Mesodermal cell (in vitro differentiated cells): ENCODE measurements at regions not wholly inside any gene's neighbourhood (a gene's known extent, or its start where the extent isn't known, plus 50 kb on each side); places are given as distances from the start of the nearest gene placed in this dataset.
"Not testable (repeated sequence)": the region's sequence is repeated elsewhere in the genome, so short reads cannot be mapped to it uniquely, and the experiment has no call there.

Source experiments
- H3K27ac ChIP-seq: 2 replicates; pipeline ENCODE4 v1.7.0; 2013; ENCODE audit warnings: mild to moderate bottlenecking, low read depth, low read length, moderate library complexity; ENCODE audit not compliant: severe bottlenecking
- H3K36me3 ChIP-seq: 2 replicates; pipeline ENCODE4 v1.7.1; 2013; ENCODE audit warnings: mild to moderate bottlenecking, low read length, moderate library complexity; ENCODE audit not compliant: control insufficient read depth, insufficient read depth
- H3K4me1 ChIP-seq: one replicate; pipeline ENCODE4 v1.7.1; 2013; ENCODE audit warnings: mild to moderate bottlenecking, low read length; ENCODE audit not compliant: insufficient read depth, control insufficient read depth, poor library complexity, severe bottlenecking
- H3K4me3 ChIP-seq: 2 replicates; pipeline ENCODE4 v1.7.0; 2013; ENCODE audit warnings: low read length, control low read depth, mild to moderate bottlenecking; ENCODE audit not compliant: insufficient read depth, poor library complexity, severe bottlenecking; ENCODE audit errors: extremely low read depth
- H3K9me3 ChIP-seq: 2 replicates; pipeline ENCODE4 v1.7.1; 2013; ENCODE audit warnings: mild to moderate bottlenecking, low read length, moderate library complexity; ENCODE audit not compliant: control insufficient read depth
- WGBS, 2 experiments: methylation state at CpG; one replicate each; pipeline ENCODE4 v1.1.5; 2013; ENCODE audit warnings: missing lambda C conversion rate in 2 of 2; ENCODE audit not compliant: insufficient coverage in 2 of 2; 5-methylcytosine and 5-hydroxymethylcytosine counted together

GRCh38 chr4:141563723-141564122 lies 72.7 kb upstream of the IL15 start:
- no peaks in the 10 kb centered on the region for H3K36me3 ChIP-seq
- no peaks in the 10 kb centered on the region for H3K9me3 ChIP-seq
- H3K27ac ChIP-seq = no peak overlapping the region
- no peaks in the 10 kb centered on the region for H3K4me1 ChIP-seq
- no peak overlapping the region for H3K4me3 ChIP-seq

GRCh38 chr4:141564961-141565360 lies 71.4 kb upstream of the IL15 start:
- H3K4me3 ChIP-seq, H3K4me1 ChIP-seq, H3K9me3 ChIP-seq, H3K36me3 ChIP-seq, H3K27ac ChIP-seq: not testable (repeated sequence)
- 89 to 92% methylated on average over 11 to 12 of the region's 15 CpGs for WGBS, 2 experiments

- WGBS, 2 experiments = no CpG with 5 or more reads among the region's 3 CpGs
- no peaks in the 10 kb centered on the region for H3K36me3 ChIP-seq
Observed at GRCh38 chr4:141565379-141566089, 70.8 kb upstream of the IL15 start.

GRCh38 chr4:141567326-141567915 lies 69.0 kb upstream of the IL15 start:
- Histone ChIP-seq H3K9me3 (no peaks in the 10 kb centered on the region), H3K36me3 (no peaks in the 10 kb centered on the region), H3K4me1 (no peaks in the 10 kb centered on the region), H3K27ac (no peak overlapping the region), H3K4me3 (no peak overlapping the region)
- 94 to 100% methylated on average over 2 of the region's 4 CpGs for WGBS, 2 experiments

More at GRCh38 chr4:141565379-141566089, 70.8 kb upstream of the IL15 start:
- Histone ChIP-seq H3K9me3 (no peaks in the 10 kb centered on the region), H3K27ac (no peak overlapping the region), H3K4me1 (no peaks in the 10 kb centered on the region), H3K4me3 (no peak overlapping the region)

- Histone ChIP-seq H3K4me3 (no peak overlapping the region), H3K9me3 (no peaks in the 10 kb centered on the region), H3K4me1 (no peaks in the 10 kb centered on the region), H3K36me3 (no peaks in the 10 kb centered on the region), H3K27ac (no peak overlapping the region)
- no CpG with 5 or more reads among the region's 2 CpGs for WGBS, 2 experiments
Observed at GRCh38 chr4:141569141-141569540, 67.2 kb upstream of the IL15 start.

- H3K4me3 ChIP-seq = no peak overlapping the region
- H3K36me3 ChIP-seq = no peaks in the 10 kb centered on the region
- H3K9me3 ChIP-seq = no peaks in the 10 kb centered on the region
- H3K4me1 ChIP-seq = no peaks in the 10 kb centered on the region
- no peak overlapping the region for H3K27ac ChIP-seq
Observed at GRCh38 chr4:141570290-141570689, 66.1 kb upstream of the IL15 start.

GRCh38 chr4:141571362-141571761 lies 65.0 kb upstream of the IL15 start:
- Histone ChIP-seq H3K36me3 (no peaks in the 10 kb centered on the region), H3K9me3 (no peaks in the 10 kb centered on the region), H3K27ac (no peak overlapping the region), H3K4me3 (no peak overlapping the region), H3K4me1 (no peaks in the 10 kb centered on the region)
- no CpG with 5 or more reads among the region's 2 CpGs for WGBS, 2 experiments

GRCh38 chr4:141571793-141572192 lies 64.6 kb upstream of the IL15 start:
- 100% methylated on average over 1 of the region's 6 CpGs; no CpG with 5 or more reads in 1 of the 2 experiments for WGBS, 2 experiments
- H3K27ac ChIP-seq = no peak overlapping the region

GRCh38 chr4:141573678-141574077 lies 62.7 kb upstream of the IL15 start:
- Histone ChIP-seq H3K4me3 (no peak overlapping the region), H3K4me1 (no peaks in the 10 kb centered on the region), H3K36me3 (no peaks in the 10 kb centered on the region), H3K9me3 (no peaks in the 10 kb centered on the region), H3K27ac (no peak overlapping the region)

More at GRCh38 chr4:141571793-141572192, 64.6 kb upstream of the IL15 start:
- H3K9me3 ChIP-seq = no peaks in the 10 kb centered on the region
- no peak overlapping the region for H3K4me3 ChIP-seq
- H3K36me3 ChIP-seq = no peaks in the 10 kb centered on the region
- H3K4me1 ChIP-seq = no peaks in the 10 kb centered on the region

- no peak overlapping the region for H3K4me3 ChIP-seq
- no peaks in the 10 kb centered on the region for H3K9me3 ChIP-seq
- H3K4me1 ChIP-seq = no peaks in the 10 kb centered on the region
- no peaks in the 10 kb centered on the region for H3K36me3 ChIP-seq
- whole genome bisulfite sequencing, 2 experiments = 94 to 100% methylated on average over 2 to 3 of the region's 4 CpGs
- H3K27ac ChIP-seq = no peak overlapping the region
Observed at GRCh38 chr4:141575884-141576283, 60.5 kb upstream of the IL15 start.

- no peaks in the 10 kb centered on the region for H3K9me3 ChIP-seq
- WGBS, 2 experiments = 91% methylated on average over 4 to 5 of the region's 8 CpGs
- no peaks in the 10 kb centered on the region for H3K36me3 ChIP-seq
- no peak overlapping the region for H3K27ac ChIP-seq
- H3K4me3 ChIP-seq = no peak overlapping the region
- H3K4me1 ChIP-seq = no peaks in the 10 kb centered on the region
Observed at GRCh38 chr4:141576585-141577110, 59.7 kb upstream of the IL15 start.
